Caco-2 (cell line): ENCODE measurements at regions not wholly inside any gene's neighbourhood (a gene's known extent, or its start where the extent isn't known, plus 50 kb on each side); places are given as distances from the start of the nearest gene placed in this dataset.

Experiments
- BruUV-seq: library from RNA; stranded (reverse); fragments of 400-500 nt; replicated peaks from 2 replicates; lab custom pipeline; 2021; lab: Mats Ljungman, UMichigan
- CTCF ChIA-PET: fragments of 300-600 bp; sonication (Branson Sonifier 250); formaldehyde crosslinking; loops from one replicate; lab custom pipeline; 2022; ENCODE audit warnings: antibody characterized with exemption; lab: Charles Lee
- POLR2A ChIA-PET: fragments of 300-600 bp; sonication (Branson Sonifier 250); formaldehyde crosslinking; loops from one replicate; lab custom pipeline; 2022; ENCODE audit warnings: antibody characterized with exemption; lab: Charles Lee
- DNase-seq, 2 experiments: peaks; one replicate each; pipeline versions ENCODE4 v3.0.0 to v3.0.0-alpha.2; 2020 to 2022
- H3K27me3 ChIP-seq: replicated peaks from 2 replicates; pipeline ENCODE4 v1.6.0; 2011; ENCODE audit warnings: low read length; ENCODE audit not compliant: control insufficient read depth, insufficient read depth
- H3K36me3 ChIP-seq: 2 replicates; pipeline ENCODE4 v1.5.1; 2011; ENCODE audit warnings: low read length; ENCODE audit not compliant: control insufficient read depth, insufficient read depth
- H3K4me1 ChIP-seq: fragments of 250-450 bp; sonication (Bioruptor Pico); 2 replicates; pipeline ENCODE4 v1.5.1; 2020; ENCODE audit warnings: mild to moderate bottlenecking
- H3K4me3 ChIP-seq: 2 replicates; pipeline ENCODE4 v1.5.1; 2011; ENCODE audit warnings: low read depth, mild to moderate bottlenecking, control low read depth, low read length
- H3K9me3 ChIP-seq: fragments of 250-450 bp; sonication (Bioruptor Pico); 2 replicates; pipeline ENCODE4 v1.5.1; 2020; ENCODE audit warnings: mild to moderate bottlenecking, moderate library complexity
- H3K27ac Mint-ChIP-seq: one replicate; pipeline ENCODE4 v1.8.0; 2022; ENCODE audit warnings: mixed read lengths; ENCODE audit not compliant: unreplicated experiment
- H3K27me3 Mint-ChIP-seq: one replicate; pipeline ENCODE4 v1.8.0; 2022; ENCODE audit warnings: mixed read lengths; ENCODE audit not compliant: insufficient read depth, unreplicated experiment
- H3K36me3 Mint-ChIP-seq: one replicate; pipeline ENCODE4 v1.8.0; 2022; ENCODE audit warnings: mild to moderate bottlenecking, mixed read lengths; ENCODE audit not compliant: insufficient read depth, unreplicated experiment
- H3K4me1 Mint-ChIP-seq: one replicate; pipeline ENCODE4 v1.8.0; 2022; ENCODE audit warnings: low read depth, mixed read lengths; ENCODE audit not compliant: unreplicated experiment
- H3K4me3 Mint-ChIP-seq: one replicate; pipeline ENCODE4 v1.8.0; 2022; ENCODE audit warnings: mild to moderate bottlenecking, moderate library complexity, mixed read lengths; ENCODE audit not compliant: unreplicated experiment
- H3K9me3 Mint-ChIP-seq: one replicate; pipeline ENCODE4 v1.8.0; 2022; ENCODE audit warnings: mixed read lengths; ENCODE audit not compliant: unreplicated experiment
- CTCF ChIP-seq, 2 experiments: fragments of 200-600 bp in 1 of 2; IDR thresholded peaks; 1 replicate in 1 of 2; 2 replicates in 1 of 2; pipeline versions ENCODE4 v1.5.1 to v1.8.0; 2011 to 2022; ENCODE audit warnings: antibody characterized with exemption in 1 of 2, control low read depth in 1 of 2, inconsistent platforms in 1 of 2, low read depth in 1 of 2, low read length in 1 of 2, mild to moderate bottlenecking in 1 of 2, moderate library complexity in 1 of 2; ENCODE audit not compliant: insufficient read depth in 1 of 2, severe bottlenecking in 1 of 2, unreplicated experiment in 1 of 2
- intact Hi-C: fragments of 100-400 bp; cut with micrococcal nuclease; formaldehyde crosslinking; loops from one replicate; pipeline ENCODE4 v1.10.0; 2022; ENCODE audit not compliant: unreplicated experiment

GRCh38 chr9:4932681-4933080 lies 52.4 kb upstream of the JAK2 start:
- BruUV-seq, result no TSS peak
- ChIA-PET CTCF (interaction anchor here (0.6 kb wide), 1 partner anchor 636 kb away, joined by 4 read pairs; no protein-coding TSS in a partner anchor), POLR2A (no interaction called here)
- Histone ChIP-seq H3K27me3 (no peaks in the 10 kb centered on the region), H3K9me3 (no peaks in the 10 kb centered on the region), H3K36me3 (no peaks in the 10 kb centered on the region), H3K4me3 (no peak overlapping the region), H3K4me1 (no peaks in the 10 kb centered on the region)
- no peak overlapping the region for H3K27ac Mint-ChIP-seq
- no peak overlapping the region for H3K4me3 Mint-ChIP-seq
- no peak for TF ChIP-seq CTCF (IDR thresholded peaks at IDR 0.05; ENCODE audit: insufficient read depth in 1 of 2, low read depth in 1 of 2, low read length in 1 of 2, severe bottlenecking in 1 of 2, unreplicated experiment in 1 of 2)
- no peaks in the 10 kb centered on the region for H3K36me3 Mint-ChIP-seq
- intact Hi-C loops, result no loop called here
- no peaks in the 10 kb centered on the region for H3K27me3 Mint-ChIP-seq
- peaks cover 7% of the 10 kb centered on the region for H3K4me1 Mint-ChIP-seq
- no peaks in the 10 kb centered on the region for H3K9me3 Mint-ChIP-seq
- no peak for DNase-seq

- Mint-ChIP-seq H3K4me1 (peaks cover 7% of the 10 kb centered on the region), H3K9me3 (no peaks in the 10 kb centered on the region), H3K36me3 (no peaks in the 10 kb centered on the region), H3K27me3 (no peaks in the 10 kb centered on the region), H3K4me3 (no peak overlapping the region), H3K27ac (no peak overlapping the region)
- BruUV-seq, result no TSS peak
- H3K4me3 ChIP-seq, result no peak overlapping the region
- no peaks in the 10 kb centered on the region for H3K36me3 ChIP-seq
- ChIA-PET POLR2A (no interaction called here), CTCF (interaction anchor here (0.6 kb wide), 1 partner anchor 637 kb away, joined by 4 read pairs; no protein-coding TSS in a partner anchor)
- no peaks in the 10 kb centered on the region for H3K9me3 ChIP-seq
- TF ChIP-seq CTCF (IDR thresholded peaks at IDR 0.05; ENCODE audit: insufficient read depth in 1 of 2, low read depth in 1 of 2, low read length in 1 of 2, severe bottlenecking in 1 of 2, unreplicated experiment in 1 of 2), result no peak
- no peak for DNase-seq
- no peaks in the 10 kb centered on the region for H3K4me1 ChIP-seq
- H3K27me3 ChIP-seq, result no peaks in the 10 kb centered on the region
- intact Hi-C loops, result no loop called here
Measured at GRCh38 chr9:4933177-4933576, 51.9 kb upstream of the JAK2 start.

- H3K27me3 ChIP-seq, result no peaks in the 10 kb centered on the region
- no peak overlapping the region for H3K27ac Mint-ChIP-seq
- H3K9me3 ChIP-seq, result no peaks in the 10 kb centered on the region
- H3K9me3 Mint-ChIP-seq, result no peaks in the 10 kb centered on the region
- no peaks in the 10 kb centered on the region for H3K27me3 Mint-ChIP-seq
- H3K4me1 Mint-ChIP-seq, result peaks cover 7% of the 10 kb centered on the region
- H3K36me3 ChIP-seq, result no peaks in the 10 kb centered on the region
- no peak overlapping the region for H3K4me3 Mint-ChIP-seq
- ChIA-PET CTCF (no interaction called here), POLR2A (no interaction called here)
- TF ChIP-seq CTCF (IDR thresholded peaks at IDR 0.05; ENCODE audit: insufficient read depth in 1 of 2, low read depth in 1 of 2, low read length in 1 of 2, severe bottlenecking in 1 of 2, unreplicated experiment in 1 of 2), result no peak
- no TSS peak for BruUV-seq
- no peaks in the 10 kb centered on the region for H3K4me1 ChIP-seq
- H3K36me3 Mint-ChIP-seq, result no peaks in the 10 kb centered on the region
- no peak for DNase-seq
- intact Hi-C loops, result no loop called here
- no peak overlapping the region for H3K4me3 ChIP-seq
Measured at GRCh38 chr9:4933861-4934260, 51.2 kb upstream of the JAK2 start.
